ENCODE measurements at regions not wholly inside any gene's neighbourhood (a gene's known extent, or its start where the extent isn't known, plus 50 kb on each side); places are given as distances from the start of the nearest gene placed in this dataset.

DNA sequence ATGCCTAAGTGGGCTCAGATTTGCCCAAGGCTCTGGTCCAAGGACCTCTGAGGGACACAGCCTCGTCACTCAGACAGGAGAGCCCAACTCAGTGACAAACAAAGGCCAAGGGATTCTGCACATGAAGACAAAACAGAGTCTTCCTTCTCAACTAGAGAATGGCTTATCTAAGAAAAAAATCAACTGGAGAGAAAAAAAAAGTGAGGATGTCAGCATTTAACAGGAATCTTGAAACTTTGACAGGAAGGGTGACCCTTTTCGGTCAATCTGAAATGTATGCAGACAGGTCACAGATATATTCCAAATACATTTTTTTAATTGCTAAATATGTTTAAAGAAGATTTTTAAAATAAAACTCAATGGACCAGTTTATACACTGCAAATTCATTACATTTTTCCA is 154.5 kb downstream of the ETS2 start:
- TF ChIP-seq, protein P1, sequence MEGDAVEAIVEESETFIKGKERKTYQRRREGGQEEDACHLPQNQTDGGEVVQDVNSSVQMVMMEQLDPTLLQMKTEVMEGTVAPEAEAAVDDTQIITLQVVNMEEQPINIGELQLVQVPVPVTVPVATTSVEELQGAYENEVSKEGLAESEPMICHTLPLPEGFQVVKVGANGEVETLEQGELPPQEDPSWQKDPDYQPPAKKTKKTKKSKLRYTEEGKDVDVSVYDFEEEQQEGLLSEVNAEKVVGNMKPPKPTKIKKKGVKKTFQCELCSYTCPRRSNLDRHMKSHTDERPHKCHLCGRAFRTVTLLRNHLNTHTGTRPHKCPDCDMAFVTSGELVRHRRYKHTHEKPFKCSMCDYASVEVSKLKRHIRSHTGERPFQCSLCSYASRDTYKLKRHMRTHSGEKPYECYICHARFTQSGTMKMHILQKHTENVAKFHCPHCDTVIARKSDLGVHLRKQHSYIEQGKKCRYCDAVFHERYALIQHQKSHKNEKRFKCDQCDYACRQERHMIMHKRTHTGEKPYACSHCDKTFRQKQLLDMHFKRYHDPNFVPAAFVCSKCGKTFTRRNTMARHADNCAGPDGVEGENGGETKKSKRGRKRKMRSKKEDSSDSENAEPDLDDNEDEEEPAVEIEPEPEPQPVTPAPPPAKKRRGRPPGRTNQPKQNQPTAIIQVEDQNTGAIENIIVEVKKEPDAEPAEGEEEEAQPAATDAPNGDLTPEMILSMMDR (IDR thresholded peaks at IDR 0.05; ENCODE audit: low read length) = no peak
- TF ChIP-seq EZH2 (optimal IDR thresholded peaks at IDR 0.05; ENCODE audit: low read depth, low read length) = no peak

All from MM.1S (cell line).